ENCODE measurements at regions not wholly inside any gene's neighbourhood (a gene's known extent, or its start where the extent isn't known, plus 50 kb on each side); places are given as distances from the start of the nearest gene placed in this dataset.
"Not testable (repeated sequence)": the region's sequence is repeated elsewhere in the genome, so short reads cannot be mapped to it uniquely, and the experiment has no call there.

- 40% methylated on average over 1 of the region's 3 CpGs for WGBS (ENCODE audit: insufficient coverage)
- CTCF ChIA-PET = no interaction called here
- H3K4me1 ChIP-seq (ENCODE audit: control extremely low read depth in 1 of 4, control insufficient read depth in 4 of 4, insufficient read depth in 4 of 4, low read length in 3 of 4) = no peaks in the 10 kb centered on the region
These were observed 950.1 kb downstream of the TRIB2 start for GRCh38 chr2:13666582-13667414.

DNA sequence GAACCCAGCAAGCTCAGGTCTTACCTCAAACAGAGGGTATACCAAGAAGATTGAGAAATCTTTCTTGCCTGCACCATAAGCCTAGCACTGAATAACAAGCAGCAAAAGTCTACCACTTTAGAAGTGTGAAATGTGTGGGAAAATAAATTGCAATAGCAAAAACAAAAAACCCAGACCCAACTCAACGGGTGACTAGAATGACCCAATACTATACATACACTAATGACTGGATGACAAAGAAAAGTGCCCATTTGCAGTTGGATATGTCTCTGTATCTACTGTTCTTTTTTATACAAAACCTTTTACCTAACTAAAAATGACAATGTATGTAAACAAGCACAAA, 950.6 kb downstream of the TRIB2 start:
- ChIA-PET CTCF (no interaction called here), POLR2A (no interaction called here)
- Histone ChIP-seq H3K27me3 (replicated peaks in 2 of 5; ENCODE audit: control insufficient read depth in 4 of 5, insufficient read depth in 5 of 5, low read length in 4 of 5) (no peaks in the 10 kb centered on the region), H3K4me3 (ENCODE audit: control insufficient read depth in 1 of 7, extremely low read depth in 1 of 7, insufficient read depth in 4 of 7, low read depth in 2 of 7, low read length in 6 of 7) (no peak overlapping the region), H3K36me3 (ENCODE audit: control insufficient read depth in 4 of 4, insufficient read depth in 4 of 4, low read length in 3 of 4) (no peaks in the 10 kb centered on the region), H3K4me1 (ENCODE audit: control extremely low read depth in 1 of 4, control insufficient read depth in 4 of 4, insufficient read depth in 4 of 4, low read length in 3 of 4) (no peaks in the 10 kb centered on the region), H3K9me3 (ENCODE audit: control extremely low read depth in 1 of 5, control insufficient read depth in 4 of 5, insufficient read depth in 2 of 5, low read depth in 1 of 5, low read length in 4 of 5) (no peaks in the 10 kb centered on the region), H3K27ac (ENCODE audit: insufficient read depth in 1 of 2, low read depth in 1 of 2, low read length in 2 of 2, poor library complexity in 1 of 2, severe bottlenecking in 2 of 2) (no peak overlapping the region)
- WGBS (ENCODE audit: insufficient coverage) = no CpG with 5 or more reads among the region's 1 CpG
- DNase-seq = no peak

More at GRCh38 chr2:13666582-13667414, 950.1 kb downstream of the TRIB2 start:
- Histone ChIP-seq H3K36me3 (ENCODE audit: control insufficient read depth in 4 of 4, insufficient read depth in 4 of 4, low read length in 3 of 4) (no peaks in the 10 kb centered on the region), H3K27me3 (replicated peaks in 2 of 5; ENCODE audit: control insufficient read depth in 4 of 5, insufficient read depth in 5 of 5, low read length in 4 of 5) (no peaks in the 10 kb centered on the region), H3K27ac (ENCODE audit: insufficient read depth in 1 of 2, low read depth in 1 of 2, low read length in 2 of 2, poor library complexity in 1 of 2, severe bottlenecking in 2 of 2) (no peak overlapping the region), H3K4me3 (ENCODE audit: control insufficient read depth in 1 of 7, extremely low read depth in 1 of 7, insufficient read depth in 4 of 7, low read depth in 2 of 7, low read length in 6 of 7) (no peak overlapping the region), H3K9me3 (ENCODE audit: control extremely low read depth in 1 of 5, control insufficient read depth in 4 of 5, insufficient read depth in 2 of 5, low read depth in 1 of 5, low read length in 4 of 5) (no peaks in the 10 kb centered on the region)
- POLR2A ChIA-PET = no interaction called here
- no peak for DNase-seq

DNA sequence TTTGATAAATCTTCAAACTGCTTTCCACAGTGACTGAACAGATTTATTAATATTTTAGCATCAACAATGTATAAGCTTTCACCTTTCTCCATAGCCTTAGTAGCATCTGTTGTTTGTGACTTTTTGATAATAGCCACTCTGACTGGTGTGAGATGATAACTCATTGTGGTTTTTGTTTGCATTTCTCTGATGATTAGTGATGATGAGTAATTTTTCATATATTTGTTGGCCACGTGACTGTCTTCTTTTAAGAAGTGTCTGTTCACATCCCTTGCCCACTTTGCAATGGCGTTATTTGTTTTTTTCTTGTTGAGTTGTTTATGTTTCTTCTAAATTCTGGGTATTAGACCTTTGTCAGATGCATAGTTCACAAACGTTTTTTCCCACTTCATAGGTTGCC, 952.9 kb downstream of the TRIB2 start:
- CTCF ChIA-PET = interaction anchor here (1.0 kb wide), 1 partner anchor 11 kb away, joined by 3 read pairs; no protein-coding TSS in a partner anchor

DNA sequence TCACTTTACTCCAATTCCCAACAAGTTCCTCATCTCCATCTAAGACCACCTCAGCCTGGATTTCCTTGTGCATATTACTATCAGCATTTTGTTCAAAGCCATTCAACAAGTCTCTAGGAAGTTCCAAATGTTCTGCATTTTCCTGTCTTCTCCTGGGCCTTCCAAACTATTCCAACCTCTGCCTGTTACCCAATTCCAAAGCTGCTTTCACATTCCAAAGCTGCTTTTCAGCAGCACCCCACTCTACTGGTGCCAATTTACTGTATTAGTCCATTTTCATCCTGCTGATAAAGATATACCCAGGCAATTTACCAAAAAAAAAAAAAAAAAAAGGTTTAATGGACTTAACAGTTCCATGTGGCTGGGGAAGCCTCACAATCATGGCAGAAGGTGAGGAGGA, 957.1 kb downstream of the TRIB2 start:
- H3K9me3 ChIP-seq (ENCODE audit: control extremely low read depth in 1 of 5, control insufficient read depth in 4 of 5, insufficient read depth in 2 of 5, low read depth in 1 of 5, low read length in 4 of 5); H3K27ac ChIP-seq (ENCODE audit: insufficient read depth in 1 of 2, low read depth in 1 of 2, low read length in 2 of 2, poor library complexity in 1 of 2, severe bottlenecking in 2 of 2); POLR2A ChIA-PET; H3K4me1 ChIP-seq (ENCODE audit: control extremely low read depth in 1 of 4, control insufficient read depth in 4 of 4, insufficient read depth in 4 of 4, low read length in 3 of 4); H3K27me3 ChIP-seq (replicated peaks in 2 of 5; ENCODE audit: control insufficient read depth in 4 of 5, insufficient read depth in 5 of 5, low read length in 4 of 5); CTCF ChIA-PET; H3K36me3 ChIP-seq (ENCODE audit: control insufficient read depth in 4 of 4, insufficient read depth in 4 of 4, low read length in 3 of 4); DNase-seq; H3K4me3 ChIP-seq (ENCODE audit: control insufficient read depth in 1 of 7, extremely low read depth in 1 of 7, insufficient read depth in 4 of 7, low read depth in 2 of 7, low read length in 6 of 7): not testable (repeated sequence)

More for the DNA sequence above, 952.9 kb downstream of the TRIB2 start:
- no peak for DNase-seq
- H3K27ac ChIP-seq (ENCODE audit: insufficient read depth in 1 of 2, low read depth in 1 of 2, low read length in 2 of 2, poor library complexity in 1 of 2, severe bottlenecking in 2 of 2) = no peak overlapping the region
- no peaks in the 10 kb centered on the region for H3K9me3 ChIP-seq (ENCODE audit: control extremely low read depth in 1 of 5, control insufficient read depth in 4 of 5, insufficient read depth in 2 of 5, low read depth in 1 of 5, low read length in 4 of 5)
- no peak overlapping the region for H3K4me3 ChIP-seq (ENCODE audit: control insufficient read depth in 1 of 7, extremely low read depth in 1 of 7, insufficient read depth in 4 of 7, low read depth in 2 of 7, low read length in 6 of 7)
- POLR2A ChIA-PET = no interaction called here
- no peaks in the 10 kb centered on the region for H3K4me1 ChIP-seq (ENCODE audit: control extremely low read depth in 1 of 4, control insufficient read depth in 4 of 4, insufficient read depth in 4 of 4, low read length in 3 of 4)
- no CpG with 5 or more reads among the region's 3 CpGs for WGBS (ENCODE audit: insufficient coverage)
- H3K27me3 ChIP-seq (replicated peaks in 2 of 5; ENCODE audit: control insufficient read depth in 4 of 5, insufficient read depth in 5 of 5, low read length in 4 of 5) = no peaks in the 10 kb centered on the region
- H3K36me3 ChIP-seq (ENCODE audit: control insufficient read depth in 4 of 4, insufficient read depth in 4 of 4, low read length in 3 of 4) = no peaks in the 10 kb centered on the region

- H3K27me3 ChIP-seq (replicated peaks in 2 of 5; ENCODE audit: control insufficient read depth in 4 of 5, insufficient read depth in 5 of 5, low read length in 4 of 5) = no peaks in the 10 kb centered on the region
- WGBS (ENCODE audit: insufficient coverage) = 80% methylated on average over 1 of the region's 2 CpGs
- H3K9me3 ChIP-seq (ENCODE audit: control extremely low read depth in 1 of 5, control insufficient read depth in 4 of 5, insufficient read depth in 2 of 5, low read depth in 1 of 5, low read length in 4 of 5) = no peaks in the 10 kb centered on the region
- CTCF ChIA-PET = no interaction called here
- POLR2A ChIA-PET = no interaction called here
- H3K36me3 ChIP-seq (ENCODE audit: control insufficient read depth in 4 of 4, insufficient read depth in 4 of 4, low read length in 3 of 4) = no peaks in the 10 kb centered on the region
- no peak for DNase-seq
- no peaks in the 10 kb centered on the region for H3K4me1 ChIP-seq (ENCODE audit: control extremely low read depth in 1 of 4, control insufficient read depth in 4 of 4, insufficient read depth in 4 of 4, low read length in 3 of 4)
- H3K27ac ChIP-seq (ENCODE audit: insufficient read depth in 1 of 2, low read depth in 1 of 2, low read length in 2 of 2, poor library complexity in 1 of 2, severe bottlenecking in 2 of 2) = no peak overlapping the region
- no peak overlapping the region for H3K4me3 ChIP-seq (ENCODE audit: control insufficient read depth in 1 of 7, extremely low read depth in 1 of 7, insufficient read depth in 4 of 7, low read depth in 2 of 7, low read length in 6 of 7)
These were observed 956.2 kb upstream of the LRATD1 start for GRCh38 chr2:13676269-13676668.

- H3K4me3 ChIP-seq (ENCODE audit: control insufficient read depth in 1 of 7, extremely low read depth in 1 of 7, insufficient read depth in 4 of 7, low read depth in 2 of 7, low read length in 6 of 7) = no peak overlapping the region
These were observed 950.6 kb upstream of the LRATD1 start for GRCh38 chr2:13681936-13682335.

DNA sequence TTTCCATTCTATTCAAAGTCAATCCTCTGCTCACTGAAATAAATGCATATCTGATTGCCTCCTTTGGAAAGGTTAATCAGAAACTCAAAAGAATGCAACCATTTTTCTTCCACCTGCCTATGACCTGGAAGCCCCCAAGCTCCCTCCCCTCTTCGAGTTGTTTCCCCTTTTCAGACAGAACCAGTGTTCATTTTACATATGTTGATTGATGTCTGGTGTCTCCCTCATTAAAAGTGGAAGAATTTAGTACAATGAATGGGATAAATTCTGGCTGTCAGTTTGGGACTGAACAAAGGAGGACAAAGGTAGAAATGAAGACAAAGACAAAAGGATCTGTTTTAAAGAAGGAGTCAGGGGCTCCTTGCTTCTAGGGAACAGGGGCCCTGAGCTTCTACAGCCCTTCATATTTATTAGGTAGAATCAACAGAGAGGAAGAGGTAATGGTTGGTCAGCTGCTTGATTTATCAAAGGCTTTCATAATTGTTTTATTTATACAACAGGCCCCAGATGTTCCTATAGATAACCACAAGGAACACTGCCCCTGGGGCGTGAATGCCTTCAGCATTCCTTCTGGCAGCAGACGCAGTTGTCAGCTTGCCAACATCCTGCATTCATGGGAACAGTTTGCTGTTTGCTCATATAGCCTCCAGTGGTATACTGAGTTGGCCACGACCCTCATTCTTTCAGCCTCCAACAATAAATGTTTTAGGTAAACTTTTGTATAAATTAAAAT, 949.8 kb upstream of the LRATD1 start:
- POLR2A ChIA-PET = no interaction called here
- no peaks in the 10 kb centered on the region for H3K4me1 ChIP-seq (ENCODE audit: control extremely low read depth in 1 of 4, control insufficient read depth in 4 of 4, insufficient read depth in 4 of 4, low read length in 3 of 4)
- H3K27me3 ChIP-seq (replicated peaks in 2 of 5; ENCODE audit: control insufficient read depth in 4 of 5, insufficient read depth in 5 of 5, low read length in 4 of 5) = no peaks in the 10 kb centered on the region

More at GRCh38 chr2:13681936-13682335, 950.6 kb upstream of the LRATD1 start:
- H3K4me1 ChIP-seq (ENCODE audit: control extremely low read depth in 1 of 4, control insufficient read depth in 4 of 4, insufficient read depth in 4 of 4, low read length in 3 of 4) = no peaks in the 10 kb centered on the region
- no peak for DNase-seq
- H3K36me3 ChIP-seq (ENCODE audit: control insufficient read depth in 4 of 4, insufficient read depth in 4 of 4, low read length in 3 of 4) = no peaks in the 10 kb centered on the region
- H3K27ac ChIP-seq (ENCODE audit: insufficient read depth in 1 of 2, low read depth in 1 of 2, low read length in 2 of 2, poor library complexity in 1 of 2, severe bottlenecking in 2 of 2) = no peak overlapping the region
- peaks cover 0 to 11% (median 0%) of the 10 kb centered on the region in 5 experiments for H3K9me3 ChIP-seq (ENCODE audit: control extremely low read depth in 1 of 5, control insufficient read depth in 4 of 5, insufficient read depth in 2 of 5, low read depth in 1 of 5, low read length in 4 of 5)
- ChIA-PET CTCF (no interaction called here), POLR2A (no interaction called here)
- no peaks in the 10 kb centered on the region for H3K27me3 ChIP-seq (replicated peaks in 2 of 5; ENCODE audit: control insufficient read depth in 4 of 5, insufficient read depth in 5 of 5, low read length in 4 of 5)

More for the DNA sequence above, 949.8 kb upstream of the LRATD1 start:
- Histone ChIP-seq H3K27ac (ENCODE audit: insufficient read depth in 1 of 2, low read depth in 1 of 2, low read length in 2 of 2, poor library complexity in 1 of 2, severe bottlenecking in 2 of 2) (no peak overlapping the region), H3K36me3 (ENCODE audit: control insufficient read depth in 4 of 4, insufficient read depth in 4 of 4, low read length in 3 of 4) (no peaks in the 10 kb centered on the region), H3K4me3 (ENCODE audit: control insufficient read depth in 1 of 7, extremely low read depth in 1 of 7, insufficient read depth in 4 of 7, low read depth in 2 of 7, low read length in 6 of 7) (no peak overlapping the region), H3K9me3 (ENCODE audit: control extremely low read depth in 1 of 5, control insufficient read depth in 4 of 5, insufficient read depth in 2 of 5, low read depth in 1 of 5, low read length in 4 of 5) (peaks cover 0 to 11% (median 0%) of the 10 kb centered on the region in 5 experiments)
- CTCF ChIA-PET = no interaction called here
- 88% methylated on average over 2 of the region's 4 CpGs for WGBS (ENCODE audit: insufficient coverage)
- DNase-seq = no peak

Data from common myeloid progenitor, CD34-positive (primary cell).